Mucosa of descending colon (tissue), 3 donors: ENCODE measurements at regions not wholly inside any gene's neighbourhood (a gene's known extent, or its start where the extent isn't known, plus 50 kb on each side); places are given as distances from the start of the nearest gene placed in this dataset.
"Not testable (repeated sequence)": the region's sequence is repeated elsewhere in the genome, so short reads cannot be mapped to it uniquely, and the experiment has no call there.

ENCODE experiments used
- ATAC-seq: fragments of 200-7000 bp; cut with Tn5 transposase; one replicate; pipeline ENCODE4 v1.9.1; 2020; ENCODE audit warnings: mild to moderate bottlenecking, moderate library complexity
- DNase-seq, 3 donors: peaks; one replicate each; pipeline ENCODE4 v3.0.0-alpha.2; 2020
- H3K36me3 ChIP-seq: fragments of 200-600 bp; one replicate; pipeline ENCODE4 v1.8.0; 2021; ENCODE audit warnings: low read depth, mild to moderate bottlenecking
- H3K4me1 ChIP-seq: fragments of 200-600 bp; one replicate; pipeline ENCODE4 v1.8.0; 2021; ENCODE audit warnings: low read depth, mild to moderate bottlenecking
- H3K4me3 ChIP-seq: fragments of 200-600 bp; one replicate; pipeline ENCODE4 v1.8.0; 2021; ENCODE audit warnings: mild to moderate bottlenecking
- H3K9me3 ChIP-seq: fragments of 200-600 bp; one replicate; pipeline ENCODE4 v1.8.0; 2021; ENCODE audit warnings: mild to moderate bottlenecking
- intact Hi-C, 2 donors: fragments of 100-400 bp; cut with DNase I in 1 of 2; cut with micrococcal nuclease in 1 of 2; formaldehyde crosslinking; loops; one replicate each; pipeline versions ENCODE4 v1.11.0 to v1.11.1; 2022; cut with DNase I, micrococcal nuclease
- TF ChIP-seq, protein P1 (sequence below): fragments of 200-600 bp; IDR thresholded peaks from one replicate; pipeline ENCODE4 v1.8.0; 2022; ENCODE audit warnings: antibody characterized with exemption, mild to moderate bottlenecking
- donor health status: DM: no; HTN: no; CAD: no; lungs with moderate emphysema.
- donor health status: DM: no; HTN: no; CAD: no.
- donor health status: DM: no; HTN: yes; CAD: no.

DNA sequence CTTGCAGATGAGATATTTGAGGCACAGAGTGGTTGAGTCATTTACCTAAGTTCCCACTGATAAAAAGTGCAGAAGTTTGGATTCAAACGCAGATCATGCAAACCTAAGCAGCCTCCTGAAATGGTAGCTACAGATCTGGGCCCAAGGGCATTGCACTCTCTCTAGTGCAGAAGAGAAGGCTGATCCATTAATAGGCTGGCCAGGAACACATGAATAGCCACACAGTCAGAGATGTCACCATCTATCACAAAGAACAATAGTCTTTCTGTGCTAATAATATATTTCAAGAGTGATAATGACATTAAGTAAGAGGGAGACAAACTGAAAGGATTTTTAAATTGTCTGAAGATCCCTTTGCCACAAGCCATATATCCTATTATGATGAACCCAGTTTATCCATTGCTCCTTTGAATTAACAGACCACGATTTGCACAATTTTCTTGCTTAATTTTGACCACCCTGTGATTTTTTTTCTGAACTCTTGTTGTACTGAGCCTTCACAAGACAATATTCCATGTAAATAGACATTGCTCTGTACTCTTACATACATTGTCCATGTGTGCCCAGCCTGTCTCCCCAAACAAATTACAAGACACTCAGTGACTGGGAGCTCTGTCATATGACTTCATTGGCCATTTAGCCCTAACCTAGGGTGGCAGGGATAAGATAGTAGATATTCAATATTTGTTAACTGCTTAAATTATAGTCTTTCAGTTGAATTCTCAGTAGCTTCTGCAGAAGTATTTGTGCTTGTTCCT is 112.4 kb upstream of the RBPJ start:
- TF ChIP-seq, protein P1, sequence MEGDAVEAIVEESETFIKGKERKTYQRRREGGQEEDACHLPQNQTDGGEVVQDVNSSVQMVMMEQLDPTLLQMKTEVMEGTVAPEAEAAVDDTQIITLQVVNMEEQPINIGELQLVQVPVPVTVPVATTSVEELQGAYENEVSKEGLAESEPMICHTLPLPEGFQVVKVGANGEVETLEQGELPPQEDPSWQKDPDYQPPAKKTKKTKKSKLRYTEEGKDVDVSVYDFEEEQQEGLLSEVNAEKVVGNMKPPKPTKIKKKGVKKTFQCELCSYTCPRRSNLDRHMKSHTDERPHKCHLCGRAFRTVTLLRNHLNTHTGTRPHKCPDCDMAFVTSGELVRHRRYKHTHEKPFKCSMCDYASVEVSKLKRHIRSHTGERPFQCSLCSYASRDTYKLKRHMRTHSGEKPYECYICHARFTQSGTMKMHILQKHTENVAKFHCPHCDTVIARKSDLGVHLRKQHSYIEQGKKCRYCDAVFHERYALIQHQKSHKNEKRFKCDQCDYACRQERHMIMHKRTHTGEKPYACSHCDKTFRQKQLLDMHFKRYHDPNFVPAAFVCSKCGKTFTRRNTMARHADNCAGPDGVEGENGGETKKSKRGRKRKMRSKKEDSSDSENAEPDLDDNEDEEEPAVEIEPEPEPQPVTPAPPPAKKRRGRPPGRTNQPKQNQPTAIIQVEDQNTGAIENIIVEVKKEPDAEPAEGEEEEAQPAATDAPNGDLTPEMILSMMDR = no peak
- DNase-seq (no peak), ATAC-seq (no peak)
- Histone ChIP-seq H3K36me3 (no peaks in the 10 kb centered on the region), H3K9me3 (no peaks in the 10 kb centered on the region), H3K4me3 (no peak overlapping the region), H3K4me1 (no peaks in the 10 kb centered on the region)
- intact Hi-C loops = no loop called here

DNA sequence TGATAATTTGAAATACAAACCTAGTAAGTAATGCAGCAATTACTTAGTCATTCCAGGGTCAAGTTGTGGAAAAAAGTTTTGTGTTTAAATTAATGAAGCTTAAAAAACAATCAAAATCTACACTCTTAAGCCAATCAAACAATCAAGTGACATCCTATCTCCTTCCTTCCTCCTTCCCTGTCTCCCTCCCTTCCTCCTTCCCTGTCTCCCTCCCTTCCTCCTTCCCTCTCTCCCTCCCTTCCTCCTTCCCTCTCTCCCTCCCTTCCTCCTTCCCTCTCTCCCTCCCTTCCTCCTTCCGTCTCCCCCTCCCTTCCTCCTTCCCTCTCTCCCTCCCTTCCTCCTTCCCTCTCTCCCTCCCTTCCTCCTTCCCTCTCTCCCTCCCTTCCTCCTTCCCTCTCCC is 111.4 kb upstream of the RBPJ start:
- intact Hi-C loops, H3K4me3 ChIP-seq, H3K4me1 ChIP-seq, ATAC-seq, DNase-seq, H3K9me3 ChIP-seq, H3K36me3 ChIP-seq: not testable (repeated sequence)

DNA sequence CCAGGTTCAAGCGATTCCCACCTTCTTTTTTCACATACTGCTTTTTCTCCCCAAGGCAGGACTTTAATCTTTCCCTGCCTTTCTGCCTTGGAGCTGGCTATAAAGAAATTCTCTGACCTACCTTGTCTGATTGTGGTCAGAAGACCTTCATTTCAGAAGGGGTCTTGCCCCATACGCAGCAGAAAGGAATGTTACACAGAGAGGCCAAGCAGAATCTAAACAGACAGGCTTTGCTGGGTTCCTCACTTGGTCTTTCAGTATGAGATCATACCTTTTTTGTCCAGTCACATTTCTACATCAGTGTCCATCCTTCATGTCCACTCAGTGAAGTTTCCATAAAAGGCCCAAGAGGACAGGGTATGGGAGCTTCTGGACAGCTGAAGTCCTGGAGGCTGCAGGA is 108.3 kb upstream of the RBPJ start:
- no peaks in the 10 kb centered on the region for H3K9me3 ChIP-seq
- intact Hi-C loops = no loop called here
- TF ChIP-seq, protein P1 = no peak
- H3K4me1 ChIP-seq = no peaks in the 10 kb centered on the region
- H3K36me3 ChIP-seq = no peaks in the 10 kb centered on the region
- DNase-seq = no peak
- H3K4me3 ChIP-seq = no peak overlapping the region
- ATAC-seq = no peak

DNA sequence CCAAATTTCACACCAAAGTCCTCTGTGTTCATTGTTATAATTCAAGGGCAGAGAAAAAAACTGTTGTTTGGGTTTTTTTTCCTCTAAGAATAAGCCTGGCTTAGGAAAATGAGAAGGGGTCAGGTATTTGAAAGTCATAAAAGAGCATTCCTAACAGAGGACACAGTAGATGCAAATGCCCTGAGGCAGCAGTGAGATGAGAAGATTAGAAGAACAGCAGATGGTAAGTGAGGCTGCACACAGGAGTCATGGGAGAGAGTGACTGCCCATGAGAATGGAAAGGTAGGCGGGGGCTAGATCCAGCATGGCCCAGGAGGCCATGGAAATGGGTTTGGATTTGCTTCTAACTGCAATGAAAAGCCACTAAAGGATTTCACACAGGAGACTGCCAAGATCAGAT is 107.5 kb upstream of the RBPJ start:
- Histone ChIP-seq H3K4me1 (no peaks in the 10 kb centered on the region), H3K9me3 (no peaks in the 10 kb centered on the region), H3K4me3 (no peak overlapping the region), H3K36me3 (no peaks in the 10 kb centered on the region)
- no peak for DNase-seq
- ATAC-seq = no peak
- intact Hi-C loops = no loop called here
- TF ChIP-seq, protein P1 = no peak

DNA sequence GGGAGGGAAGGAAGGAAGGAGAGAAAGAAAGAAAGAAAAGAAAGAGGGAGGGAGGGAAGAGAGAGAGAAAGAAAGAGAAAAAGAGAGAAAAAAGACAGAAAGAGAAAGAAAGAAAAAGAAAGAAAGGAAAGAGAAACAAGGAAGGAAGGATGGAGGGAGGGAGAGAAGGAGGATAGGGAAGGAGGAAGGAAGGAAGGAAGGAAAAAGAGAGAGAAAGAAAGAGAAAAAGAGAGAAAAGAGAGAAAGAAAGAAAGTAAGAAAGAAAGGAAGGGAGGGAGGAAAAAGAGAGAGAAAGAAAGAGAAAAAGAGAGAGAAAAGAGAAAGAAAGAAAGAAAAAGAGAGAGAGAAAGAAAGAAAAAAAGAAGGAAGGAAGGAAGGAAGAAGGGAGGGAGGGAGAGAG is 105.8 kb upstream of the RBPJ start:
- ATAC-seq (no peak), DNase-seq (no peak)
- Histone ChIP-seq H3K4me1 (no peaks in the 10 kb centered on the region), H3K4me3 (no peak overlapping the region), H3K9me3 (no peaks in the 10 kb centered on the region), H3K36me3 (no peaks in the 10 kb centered on the region)
- intact Hi-C loops = no loop called here
- TF ChIP-seq, protein P1 = no peak

DNA sequence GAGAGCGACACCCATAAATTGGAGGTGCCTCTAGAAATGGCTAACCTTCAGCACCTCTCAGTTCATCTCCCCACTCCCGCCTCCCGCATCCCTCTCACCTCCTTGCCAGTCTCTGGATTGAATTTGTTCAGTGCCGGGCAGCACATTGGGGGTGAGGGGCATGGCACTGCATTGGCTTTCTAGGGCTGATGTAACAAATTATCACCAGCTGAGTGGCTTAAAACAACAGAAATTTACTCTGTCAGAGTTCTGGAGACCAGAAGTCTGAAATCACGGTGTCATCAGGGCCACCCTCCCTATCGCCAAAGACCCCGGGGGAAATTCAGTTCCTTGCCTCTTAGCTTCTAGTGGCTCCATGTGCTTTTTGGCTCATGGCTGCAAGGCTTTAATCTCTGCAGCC is 105.1 kb upstream of the RBPJ start:
- intact Hi-C loops = no loop called here
- TF ChIP-seq, protein P1 = no peak
- DNase-seq (no peak), ATAC-seq (no peak)
- no peaks in the 10 kb centered on the region for H3K9me3 ChIP-seq
- no peaks in the 10 kb centered on the region for H3K4me1 ChIP-seq
- no peaks in the 10 kb centered on the region for H3K36me3 ChIP-seq
- H3K4me3 ChIP-seq = no peak overlapping the region
